ENCODE measurements at regions not wholly inside any gene's neighbourhood (a gene's known extent, or its start where the extent isn't known, plus 50 kb on each side); places are given as distances from the start of the nearest gene placed in this dataset.

DNA sequence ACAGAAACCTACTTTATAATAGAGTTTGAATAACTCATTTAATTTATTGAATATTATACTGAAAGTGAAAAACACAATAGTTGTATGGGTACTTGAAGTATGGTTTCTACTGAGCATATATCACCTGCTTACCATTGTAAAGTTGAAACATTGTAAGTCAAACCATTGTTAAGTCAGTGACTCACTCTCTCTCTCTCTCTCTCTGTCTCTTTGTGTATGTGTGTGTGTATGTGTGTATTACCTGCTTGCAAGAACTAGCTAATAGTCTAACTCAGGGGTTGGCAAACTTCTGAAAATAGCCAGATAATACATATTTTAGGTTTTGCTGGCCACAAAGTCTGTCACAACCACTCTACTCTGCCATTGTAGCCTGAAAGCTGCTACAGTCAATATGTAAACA lies 564.3 kb upstream of the ZNF608 start:
- DNase-seq (ENCODE audit: low read depth) = no peak
- TF ChIP-seq, protein P1, sequence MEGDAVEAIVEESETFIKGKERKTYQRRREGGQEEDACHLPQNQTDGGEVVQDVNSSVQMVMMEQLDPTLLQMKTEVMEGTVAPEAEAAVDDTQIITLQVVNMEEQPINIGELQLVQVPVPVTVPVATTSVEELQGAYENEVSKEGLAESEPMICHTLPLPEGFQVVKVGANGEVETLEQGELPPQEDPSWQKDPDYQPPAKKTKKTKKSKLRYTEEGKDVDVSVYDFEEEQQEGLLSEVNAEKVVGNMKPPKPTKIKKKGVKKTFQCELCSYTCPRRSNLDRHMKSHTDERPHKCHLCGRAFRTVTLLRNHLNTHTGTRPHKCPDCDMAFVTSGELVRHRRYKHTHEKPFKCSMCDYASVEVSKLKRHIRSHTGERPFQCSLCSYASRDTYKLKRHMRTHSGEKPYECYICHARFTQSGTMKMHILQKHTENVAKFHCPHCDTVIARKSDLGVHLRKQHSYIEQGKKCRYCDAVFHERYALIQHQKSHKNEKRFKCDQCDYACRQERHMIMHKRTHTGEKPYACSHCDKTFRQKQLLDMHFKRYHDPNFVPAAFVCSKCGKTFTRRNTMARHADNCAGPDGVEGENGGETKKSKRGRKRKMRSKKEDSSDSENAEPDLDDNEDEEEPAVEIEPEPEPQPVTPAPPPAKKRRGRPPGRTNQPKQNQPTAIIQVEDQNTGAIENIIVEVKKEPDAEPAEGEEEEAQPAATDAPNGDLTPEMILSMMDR (IDR thresholded peaks at IDR 0.05; ENCODE audit: insufficient read depth, low read depth, low read length) = no peak
- H3K4me3 ChIP-seq (ENCODE audit: low read depth, low read length) = no peak overlapping the region

DNA sequence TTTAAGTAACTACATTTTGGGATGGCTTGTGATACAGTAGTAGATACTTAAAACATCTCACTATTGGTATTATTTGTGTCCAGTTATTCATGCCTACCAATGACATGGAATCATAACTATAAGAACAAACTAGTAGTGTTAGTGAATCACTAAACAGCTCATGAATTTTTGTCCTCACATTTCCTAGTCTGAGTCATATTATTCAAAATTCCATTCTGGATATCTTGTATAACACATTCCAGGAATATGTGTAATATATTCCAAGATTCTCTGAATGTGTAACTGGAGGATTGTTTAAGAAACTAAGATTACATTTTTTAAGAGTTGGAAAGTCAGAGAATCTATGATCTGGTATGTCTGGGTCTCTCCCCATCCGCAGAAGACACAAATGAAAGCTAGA lies 565.3 kb upstream of the ZNF608 start:
- DNase-seq (ENCODE audit: low read depth) = peak; percentile 55
- H3K4me3 ChIP-seq (ENCODE audit: low read depth, low read length) = no peak overlapping the region
- TF ChIP-seq, protein P1 (IDR thresholded peaks at IDR 0.05; ENCODE audit: insufficient read depth, low read depth, low read length) = no peak

DNA sequence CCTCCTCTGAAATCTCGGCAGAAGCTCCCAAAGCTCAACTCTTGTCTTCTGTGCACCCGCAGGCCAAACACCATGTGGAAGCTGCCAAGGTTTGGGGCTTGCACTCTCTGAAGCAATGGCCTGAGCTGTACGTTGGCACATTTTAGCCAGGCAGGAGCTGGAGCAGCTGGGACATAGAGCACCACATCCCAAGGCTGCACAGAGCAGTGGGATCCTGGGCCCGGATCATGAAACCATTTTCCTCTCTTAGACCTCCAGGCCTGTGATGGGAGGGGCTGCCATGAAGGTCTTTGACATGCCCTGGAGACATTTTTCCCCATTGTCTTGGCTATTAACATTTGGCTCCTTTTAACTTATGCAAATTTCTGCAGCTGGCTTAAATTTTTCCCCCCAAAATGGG lies 567.1 kb upstream of the ZNF608 start:
- DNase-seq (ENCODE audit: low read depth) = no peak
- TF ChIP-seq, protein P1 (IDR thresholded peaks at IDR 0.05; ENCODE audit: insufficient read depth, low read depth, low read length) = no peak
- no peak overlapping the region for H3K4me3 ChIP-seq (ENCODE audit: low read depth, low read length)

DNA sequence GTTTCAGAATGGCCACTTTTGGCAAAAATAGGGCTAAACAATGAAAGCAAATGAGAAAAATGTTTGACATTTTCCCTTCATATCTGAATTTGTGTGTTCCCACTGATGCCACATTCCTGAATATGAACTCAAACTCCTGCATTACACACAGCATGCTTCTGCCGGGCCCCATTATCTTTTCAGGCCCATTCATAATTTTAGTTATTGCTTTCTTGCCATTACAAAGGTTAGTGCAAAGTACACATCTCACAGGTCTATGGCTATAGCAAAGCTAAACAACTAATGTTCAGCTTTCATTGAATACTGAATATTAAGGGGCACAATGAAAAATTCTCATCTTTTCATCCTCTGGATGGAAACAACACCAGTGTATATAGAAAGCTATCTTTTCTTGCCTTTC lies 568.9 kb upstream of the ZNF608 start:
- TF ChIP-seq, protein P1 (IDR thresholded peaks at IDR 0.05; ENCODE audit: insufficient read depth, low read depth, low read length) = no peak
- no peak overlapping the region for H3K4me3 ChIP-seq (ENCODE audit: low read depth, low read length)
- DNase-seq (ENCODE audit: low read depth) = no peak

DNA sequence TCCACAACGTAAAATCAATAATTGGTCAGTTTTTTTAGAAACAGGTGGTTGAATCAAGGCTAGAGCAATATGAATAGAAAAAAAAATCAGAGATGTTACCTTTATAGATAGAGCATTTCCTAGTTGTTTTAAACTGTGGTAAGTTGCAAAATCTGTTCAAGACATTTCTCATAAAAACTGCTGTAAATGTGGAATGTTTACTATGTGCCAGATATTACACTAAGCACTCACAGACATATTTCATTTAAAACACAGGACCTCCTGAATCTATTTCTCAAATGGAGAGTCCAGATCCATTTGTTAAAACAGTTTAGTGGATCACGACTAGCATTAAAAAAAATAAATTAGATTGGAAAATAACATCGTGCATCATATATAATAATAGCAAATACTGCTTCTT lies 570.0 kb upstream of the ZNF608 start:
- H3K4me3 ChIP-seq (ENCODE audit: low read depth, low read length) = no peak overlapping the region
- DNase-seq (ENCODE audit: low read depth) = peak; percentile 65
- TF ChIP-seq, protein P1 (IDR thresholded peaks at IDR 0.05; ENCODE audit: insufficient read depth, low read depth, low read length) = no peak

DNA sequence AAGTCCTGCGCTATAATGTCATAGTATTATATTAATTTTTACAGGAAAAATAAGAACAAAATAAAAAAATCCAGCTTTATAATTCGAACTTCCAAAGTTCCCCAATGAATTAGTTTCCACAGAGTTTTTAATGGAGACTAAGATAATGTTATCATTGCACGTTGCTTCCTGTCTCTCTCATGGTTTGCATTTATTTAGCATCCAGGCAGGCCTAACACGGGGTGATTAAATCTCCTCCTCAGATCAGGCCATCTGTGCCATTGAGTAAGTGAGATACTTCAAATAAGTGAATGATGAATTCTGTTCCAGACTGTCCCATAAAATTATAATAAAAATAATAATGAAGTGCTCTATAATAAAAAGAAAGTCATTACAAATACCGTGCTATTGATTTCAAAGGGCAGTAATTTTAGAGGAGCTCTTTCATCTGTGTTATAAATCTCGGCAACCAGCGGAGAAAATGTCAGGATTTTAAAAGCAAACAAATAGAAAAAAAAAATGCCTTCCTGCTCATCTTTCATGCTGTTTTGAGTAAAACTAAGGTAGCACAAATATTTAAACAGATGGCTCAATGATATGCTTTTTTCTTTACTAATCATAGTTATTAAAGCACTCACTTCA lies 570.6 kb upstream of the ZNF608 start:
- TF ChIP-seq, protein P1 (IDR thresholded peaks at IDR 0.05; ENCODE audit: insufficient read depth, low read depth, low read length) = no peak
- H3K4me3 ChIP-seq (ENCODE audit: low read depth, low read length) = no peak overlapping the region
- peak; percentile 55 for DNase-seq (ENCODE audit: low read depth)

DNA sequence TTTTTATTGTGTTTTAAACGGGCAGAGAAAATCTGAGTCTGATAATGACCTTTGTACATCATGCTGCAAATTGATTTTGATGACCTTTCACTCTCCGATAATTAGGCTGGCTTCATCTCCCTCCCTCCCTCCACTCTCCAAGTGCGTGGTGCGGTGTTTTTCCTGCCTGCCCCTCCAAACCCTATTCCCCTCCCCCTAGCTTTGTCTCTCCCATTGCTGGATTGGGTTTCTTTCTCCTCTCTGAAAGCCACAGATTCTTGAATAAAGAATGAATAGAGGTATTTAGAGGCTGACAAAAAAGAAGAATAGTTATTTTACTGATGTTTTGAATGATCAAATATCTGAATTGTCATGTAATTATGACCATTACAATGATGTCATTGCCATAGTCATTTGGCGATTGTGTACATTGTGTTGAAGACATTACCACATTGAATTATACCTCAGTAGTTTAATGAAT lies 571.1 kb upstream of the ZNF608 start:
- H3K4me3 ChIP-seq (ENCODE audit: low read depth, low read length) = no peak overlapping the region
- no peak for DNase-seq (ENCODE audit: low read depth)
- TF ChIP-seq, protein P1 (IDR thresholded peaks at IDR 0.05; ENCODE audit: insufficient read depth, low read depth, low read length) = no peak

Measured in fibroblast of villous mesenchyme (primary cell).